Activated T-helper 2 cell treated with anti-CD3 and anti-CD28 coated beads, Interferon-gamma antibody, Interleukin-2, Interleukin-4, amounts not matched to agents 10 μg/mL and 5 μg/mL and 100 μg/mL, durations not matched to agents 14 hours and 24 hours and 36 hours (primary cell): ENCODE measurements at regions not wholly inside any gene's neighbourhood (a gene's known extent, or its start where the extent isn't known, plus 50 kb on each side); places are given as distances from the start of the nearest gene placed in this dataset.

Source experiments
- DNase-seq: peaks from one replicate; pipeline ENCODE4 v3.0.0; 2021; ENCODE audit warnings: low spot score
- H3K27ac Mint-ChIP-seq: one replicate; pipeline ENCODE4 v1.8.0; 2021; ENCODE audit warnings: mixed read lengths
- H3K27me3 Mint-ChIP-seq: one replicate; pipeline ENCODE4 v1.8.0; 2021; ENCODE audit warnings: low read depth, mixed read lengths
- H3K36me3 Mint-ChIP-seq: one replicate; pipeline ENCODE4 v1.8.0; 2021; ENCODE audit warnings: low read depth, mixed read lengths
- H3K4me1 Mint-ChIP-seq: one replicate; pipeline ENCODE4 v1.8.0; 2021; ENCODE audit warnings: low read depth, mixed read lengths
- H3K4me3 Mint-ChIP-seq: one replicate; pipeline ENCODE4 v1.8.0; 2021; ENCODE audit warnings: low read depth, mild to moderate bottlenecking, moderate library complexity, mixed read lengths
- H3K9me3 Mint-ChIP-seq: one replicate; pipeline ENCODE4 v1.8.0; 2021; ENCODE audit warnings: mixed read lengths
- intact Hi-C: fragments of 100-400 bp; cut with micrococcal nuclease; formaldehyde crosslinking; loops from one replicate; pipeline ENCODE4 v1.15.1; 2023

GRCh38 chr6:44656691-44657090, 269.2 kb downstream of the CDC5L start:
- Mint-ChIP-seq H3K27me3 (no peaks in the 10 kb centered on the region), H3K9me3 (peaks cover 6% of the 10 kb centered on the region), H3K4me1 (peaks cover 12% of the 10 kb centered on the region), H3K27ac (no peak overlapping the region), H3K36me3 (no peaks in the 10 kb centered on the region), H3K4me3 (no peak overlapping the region)
- intact Hi-C loops: loop anchor here (5.0 to 10.0 kb wide), 3 partner anchors 278 to 1358 kb away; partner anchors contain the start of gene CLIC5
- no peak for DNase-seq

DNA sequence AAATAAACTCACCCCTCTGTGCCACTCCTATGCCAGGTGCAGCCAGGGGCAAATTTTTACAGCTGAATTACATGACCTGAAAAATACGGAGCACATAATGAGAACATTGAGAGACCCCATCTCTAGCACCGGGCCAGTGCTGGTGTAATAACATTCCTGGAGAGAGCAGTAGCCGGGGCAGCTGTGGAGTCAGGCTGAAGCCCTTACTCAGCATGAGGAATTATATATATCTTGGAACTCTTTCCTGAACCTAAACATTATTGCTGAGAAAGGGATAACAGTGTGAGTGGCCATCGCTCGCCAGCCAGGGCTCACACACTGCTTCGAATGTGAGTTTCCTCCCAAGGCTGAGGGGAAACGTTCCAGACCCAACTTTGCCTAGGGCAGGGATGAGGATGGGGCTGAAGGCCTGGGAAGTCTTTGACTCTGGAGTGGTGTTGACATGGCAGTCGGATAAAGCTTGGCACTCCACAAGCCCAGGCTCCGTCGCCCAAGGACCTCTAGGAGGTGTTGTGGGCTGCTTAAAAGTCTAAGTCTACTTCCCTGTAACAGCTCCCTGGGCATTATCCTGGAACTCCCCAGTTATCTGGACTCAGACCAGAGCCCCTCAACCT, 269.8 kb downstream of the CDC5L start:
- no peaks in the 10 kb centered on the region for H3K27me3 Mint-ChIP-seq
- no peak overlapping the region for H3K27ac Mint-ChIP-seq
- H3K4me1 Mint-ChIP-seq: peaks cover 13% of the 10 kb centered on the region
- DNase-seq: no peak
- H3K36me3 Mint-ChIP-seq: no peaks in the 10 kb centered on the region
- H3K9me3 Mint-ChIP-seq: peaks cover 6% of the 10 kb centered on the region
- intact Hi-C loops: loop anchor here (5.0 to 10.0 kb wide), 3 partner anchors 277 to 1357 kb away; partner anchors contain the start of gene CLIC5
- no peak overlapping the region for H3K4me3 Mint-ChIP-seq

DNA sequence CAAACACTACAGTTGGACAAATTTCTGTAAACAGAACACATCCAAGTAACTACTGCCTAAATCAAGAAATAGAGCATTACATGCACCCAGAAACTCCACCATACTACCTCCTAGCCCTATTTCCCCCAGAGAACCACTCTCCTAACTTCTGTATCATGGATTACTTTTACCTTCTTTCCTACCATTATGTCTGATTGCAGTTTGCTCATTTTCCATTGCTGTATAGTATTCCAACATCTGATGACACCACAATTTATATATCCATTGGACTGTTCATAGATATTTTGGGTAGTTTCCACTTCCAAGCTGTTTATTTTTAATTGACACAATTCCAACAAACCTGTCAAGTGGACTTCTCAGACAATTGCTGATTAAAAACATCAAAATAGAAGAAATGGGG, 271.1 kb downstream of the CDC5L start:
- no peaks in the 10 kb centered on the region for H3K27me3 Mint-ChIP-seq
- H3K36me3 Mint-ChIP-seq: no peaks in the 10 kb centered on the region
- no peak overlapping the region for H3K27ac Mint-ChIP-seq
- no peak for DNase-seq
- no peak overlapping the region for H3K4me3 Mint-ChIP-seq
- H3K4me1 Mint-ChIP-seq: peaks cover 22% of the 10 kb centered on the region
- peaks cover 6% of the 10 kb centered on the region for H3K9me3 Mint-ChIP-seq
- intact Hi-C loops: loop anchor here (5.0 to 10.0 kb wide), 3 partner anchors 276 to 1356 kb away; partner anchors contain the start of gene CLIC5

- intact Hi-C loops: loop anchor here (5.0 to 10.0 kb wide), 3 partner anchors 275 to 1355 kb away; partner anchors contain the start of gene CLIC5
- H3K27ac Mint-ChIP-seq: no peak overlapping the region
- H3K27me3 Mint-ChIP-seq: no peaks in the 10 kb centered on the region
- peaks cover 6% of the 10 kb centered on the region for H3K9me3 Mint-ChIP-seq
- DNase-seq: no peak
- peaks cover 16% of the 10 kb centered on the region for H3K4me1 Mint-ChIP-seq
- no peak overlapping the region for H3K4me3 Mint-ChIP-seq
- no peaks in the 10 kb centered on the region for H3K36me3 Mint-ChIP-seq
Observed at GRCh38 chr6:44659726-44660125, 272.2 kb downstream of the CDC5L start.

GRCh38 chr6:44660561-44661220, 273.2 kb downstream of the CDC5L start:
- intact Hi-C loops: no loop called here
- Mint-ChIP-seq H3K36me3 (no peaks in the 10 kb centered on the region), H3K4me3 (no peak overlapping the region), H3K27ac (no peak overlapping the region), H3K4me1 (peaks cover 10% of the 10 kb centered on the region), H3K27me3 (no peaks in the 10 kb centered on the region), H3K9me3 (peaks cover 6% of the 10 kb centered on the region)
- DNase-seq: no peak

GRCh38 chr6:44661221-44662008, 273.9 kb downstream of the CDC5L start:
- H3K27ac Mint-ChIP-seq: no peak overlapping the region
- no peak for DNase-seq
- intact Hi-C loops: no loop called here
- H3K4me1 Mint-ChIP-seq: peaks cover 10% of the 10 kb centered on the region
- H3K9me3 Mint-ChIP-seq: peaks cover 6% of the 10 kb centered on the region
- no peaks in the 10 kb centered on the region for H3K27me3 Mint-ChIP-seq
- no peak overlapping the region for H3K4me3 Mint-ChIP-seq
- H3K36me3 Mint-ChIP-seq: no peaks in the 10 kb centered on the region

DNA sequence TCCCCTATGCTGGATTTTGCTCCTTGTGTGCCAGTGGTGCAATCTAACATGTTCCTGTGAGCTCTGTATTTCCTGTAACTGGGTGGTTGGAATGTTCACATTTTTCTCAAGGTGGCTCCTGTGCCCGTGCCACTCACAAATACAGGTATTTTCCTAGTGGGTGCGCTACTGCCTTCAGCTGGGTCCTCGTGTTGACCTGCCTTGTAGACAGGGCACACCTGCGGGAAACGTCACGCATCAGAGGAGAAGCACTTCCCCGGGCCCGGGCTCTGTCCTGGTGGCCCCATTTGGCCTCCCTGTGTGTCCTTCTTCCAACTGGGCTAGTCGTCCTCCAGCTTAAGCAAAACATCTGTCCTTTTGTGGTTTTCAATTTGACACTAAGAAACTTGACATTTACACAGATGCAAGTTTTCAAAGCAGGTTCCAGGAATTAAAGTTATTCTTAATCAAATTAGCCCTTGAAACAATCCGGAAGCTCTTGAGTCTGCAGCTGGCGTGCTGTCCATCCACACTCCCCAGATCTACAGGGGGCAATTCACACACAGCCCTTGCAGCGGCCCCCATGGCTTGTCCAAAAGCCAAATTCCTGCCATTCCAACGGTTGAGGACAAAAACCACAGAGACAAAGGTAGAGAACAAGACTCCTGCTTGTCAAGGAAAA, 275.1 kb downstream of the CDC5L start:
- no peak overlapping the region for H3K4me3 Mint-ChIP-seq
- no peaks in the 10 kb centered on the region for H3K27me3 Mint-ChIP-seq
- H3K36me3 Mint-ChIP-seq: no peaks in the 10 kb centered on the region
- H3K9me3 Mint-ChIP-seq: peaks cover 6% of the 10 kb centered on the region
- no peak for DNase-seq
- intact Hi-C loops: no loop called here
- no peak overlapping the region for H3K27ac Mint-ChIP-seq
- peaks cover 10% of the 10 kb centered on the region for H3K4me1 Mint-ChIP-seq

DNA sequence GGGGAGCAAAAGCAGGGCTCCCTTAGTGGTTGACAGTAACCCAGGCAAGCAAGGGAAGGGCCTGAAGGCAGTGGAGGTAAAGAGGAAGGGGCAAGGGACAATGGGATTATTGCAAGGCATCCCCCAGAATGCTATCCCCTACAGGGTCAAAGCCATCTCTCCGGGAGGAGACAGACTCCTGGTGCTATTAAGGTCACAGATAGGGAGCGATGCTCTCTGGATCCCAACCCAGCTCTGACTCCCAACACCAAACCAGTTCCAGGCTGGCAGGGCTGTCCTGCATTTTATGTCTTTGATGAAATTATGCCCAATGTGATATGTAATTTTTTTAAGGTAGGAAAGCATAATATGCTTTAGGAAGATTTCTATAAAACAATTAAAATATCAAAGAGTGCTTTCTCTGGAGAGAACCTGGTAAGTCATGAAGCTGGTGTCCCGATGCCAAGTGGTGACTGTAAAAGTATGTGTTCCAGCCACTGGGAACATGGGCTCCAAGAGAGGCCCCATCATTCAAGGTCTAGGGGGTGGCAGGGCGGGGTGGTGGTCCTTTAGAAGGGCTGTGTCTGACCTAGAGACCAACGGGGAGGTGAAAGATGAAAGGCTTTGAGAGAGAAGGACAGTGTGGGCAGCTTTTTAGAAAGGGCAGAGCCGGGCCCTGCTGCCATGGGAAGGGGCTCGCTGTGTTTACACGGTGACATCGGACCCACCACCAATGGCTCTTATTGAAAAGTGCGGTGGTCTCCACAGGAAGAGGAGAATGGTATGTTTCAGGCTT, 276.5 kb downstream of the CDC5L start:
- Mint-ChIP-seq H3K4me3 (no peak overlapping the region), H3K27ac (no peak overlapping the region), H3K9me3 (no peaks in the 10 kb centered on the region), H3K4me1 (peaks cover 10% of the 10 kb centered on the region), H3K36me3 (no peaks in the 10 kb centered on the region), H3K27me3 (peaks cover 3% of the 10 kb centered on the region)
- intact Hi-C loops: no loop called here
- no peak for DNase-seq

DNA sequence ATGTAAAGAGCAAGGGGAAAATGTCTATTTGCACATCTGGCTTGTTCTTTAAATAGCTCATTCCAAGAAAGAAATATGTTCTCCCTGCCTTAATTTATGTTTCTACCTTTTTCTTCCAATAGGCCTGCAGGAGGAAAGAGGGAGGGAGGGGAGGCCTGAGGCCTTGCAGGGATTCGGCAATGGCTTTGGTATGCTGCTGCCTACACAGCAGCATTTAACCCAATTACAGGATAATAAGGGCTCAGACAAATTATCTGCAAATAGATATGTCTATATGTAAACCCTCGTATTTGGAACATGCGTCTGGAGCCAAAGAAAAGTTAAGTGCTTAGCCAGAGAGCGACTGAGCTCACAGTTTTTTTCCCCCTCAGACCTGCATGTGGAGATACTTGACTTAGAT, 277.2 kb downstream of the CDC5L start:
- H3K36me3 Mint-ChIP-seq: no peaks in the 10 kb centered on the region
- no peak for DNase-seq
- H3K4me3 Mint-ChIP-seq: no peak overlapping the region
- intact Hi-C loops: no loop called here
- H3K27me3 Mint-ChIP-seq: peaks cover 3% of the 10 kb centered on the region
- no peak overlapping the region for H3K27ac Mint-ChIP-seq
- peaks cover 10% of the 10 kb centered on the region for H3K4me1 Mint-ChIP-seq
- H3K9me3 Mint-ChIP-seq: no peaks in the 10 kb centered on the region

DNA sequence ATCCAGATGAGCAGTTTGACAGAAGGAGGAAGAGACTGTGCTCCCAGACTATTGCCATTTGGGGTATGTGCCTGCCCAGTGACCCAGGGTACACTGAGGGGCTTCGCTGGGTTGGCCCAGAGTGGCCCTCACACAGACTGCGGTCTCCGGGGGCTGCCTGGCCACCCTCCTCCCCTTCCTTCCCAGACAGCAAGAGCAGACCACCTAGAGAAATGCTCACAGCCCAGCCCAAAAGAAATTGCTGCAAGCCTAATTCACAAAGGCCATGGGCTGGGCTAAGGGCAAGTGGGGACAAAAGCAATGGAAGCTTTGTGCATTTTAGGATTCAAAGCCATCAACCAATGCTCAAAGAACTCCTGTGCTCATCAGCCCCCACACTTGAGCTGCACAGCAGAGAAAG, 277.6 kb downstream of the CDC5L start:
- peaks cover 10% of the 10 kb centered on the region for H3K4me1 Mint-ChIP-seq
- DNase-seq: no peak
- no peaks in the 10 kb centered on the region for H3K9me3 Mint-ChIP-seq
- H3K27ac Mint-ChIP-seq: no peak overlapping the region
- intact Hi-C loops: no loop called here
- peaks cover 3% of the 10 kb centered on the region for H3K27me3 Mint-ChIP-seq
- no peak overlapping the region for H3K4me3 Mint-ChIP-seq
- H3K36me3 Mint-ChIP-seq: no peaks in the 10 kb centered on the region

GRCh38 chr6:44665683-44666082, 278.2 kb downstream of the CDC5L start:
- Mint-ChIP-seq H3K4me1 (peaks cover 10% of the 10 kb centered on the region), H3K27me3 (peaks cover 3% of the 10 kb centered on the region), H3K9me3 (no peaks in the 10 kb centered on the region), H3K36me3 (no peaks in the 10 kb centered on the region), H3K4me3 (no peak overlapping the region), H3K27ac (no peak overlapping the region)
- no peak for DNase-seq
- intact Hi-C loops: no loop called here

GRCh38 chr6:44666324-44666723, 278.8 kb downstream of the CDC5L start:
- Mint-ChIP-seq H3K4me1 (peaks cover 10% of the 10 kb centered on the region), H3K27me3 (peaks cover 3% of the 10 kb centered on the region), H3K27ac (no peak overlapping the region), H3K9me3 (no peaks in the 10 kb centered on the region), H3K4me3 (no peak overlapping the region), H3K36me3 (no peaks in the 10 kb centered on the region)
- intact Hi-C loops: no loop called here
- DNase-seq: no peak
